ENCODE measurements at regions not wholly inside any gene's neighbourhood (a gene's known extent, or its start where the extent isn't known, plus 50 kb on each side); places are given as distances from the start of the nearest gene placed in this dataset.

- no TSS peak for BruUV-seq (replicated peaks)
These were observed 66.7 kb downstream of the MIS18A start for GRCh38 chr21:32212116-32212515.

GRCh38 chr21:32211306-32211705, 67.5 kb downstream of the MIS18A start:
- no peaks in the 10 kb centered on the region for H3K36me3 ChIP-seq (ENCODE audit: control insufficient read depth, insufficient read depth, low read length)
- no peaks in the 10 kb centered on the region for H3K36me3 Mint-ChIP-seq (ENCODE audit: insufficient read depth, unreplicated experiment)
- peaks cover 12% of the 10 kb centered on the region for H3K27me3 Mint-ChIP-seq (ENCODE audit: insufficient read depth, unreplicated experiment)
- H3K4me1 Mint-ChIP-seq (ENCODE audit: low read depth, unreplicated experiment) = no peaks in the 10 kb centered on the region
- no peaks in the 10 kb centered on the region for H3K9me3 Mint-ChIP-seq (ENCODE audit: unreplicated experiment)
- ChIA-PET POLR2A (no interaction called here), CTCF (no interaction called here)
- no TSS peak for BruUV-seq (replicated peaks)
- no peak overlapping the region for H3K4me3 Mint-ChIP-seq (ENCODE audit: unreplicated experiment)
- H3K4me3 ChIP-seq (ENCODE audit: low read depth, low read length) = no peak overlapping the region
- intact Hi-C loops (cut with micrococcal nuclease; ENCODE audit: unreplicated experiment) = no loop called here
- H3K27me3 ChIP-seq (replicated peaks; ENCODE audit: control insufficient read depth, insufficient read depth, low read length) = no peaks in the 10 kb centered on the region
- no peaks in the 10 kb centered on the region for H3K4me1 ChIP-seq
- no peak for TF ChIP-seq CTCF (IDR thresholded peaks at IDR 0.05; ENCODE audit: insufficient read depth in 1 of 2, low read depth in 1 of 2, low read length in 1 of 2, severe bottlenecking in 1 of 2, unreplicated experiment in 1 of 2)
- 0 out of 2 replicates have a peak, but pooled peaks cover 6% of the 10 kb centered on the region for H3K9me3 ChIP-seq
- H3K27ac Mint-ChIP-seq (ENCODE audit: unreplicated experiment) = no peak overlapping the region
- no peak for DNase-seq

More at GRCh38 chr21:32212116-32212515, 66.7 kb downstream of the MIS18A start:
- H3K27me3 Mint-ChIP-seq (ENCODE audit: insufficient read depth, unreplicated experiment) = peaks cover 10% of the 10 kb centered on the region
- Histone ChIP-seq H3K36me3 (ENCODE audit: control insufficient read depth, insufficient read depth, low read length) (no peaks in the 10 kb centered on the region), H3K4me3 (ENCODE audit: low read depth, low read length) (no peak overlapping the region), H3K27me3 (replicated peaks; ENCODE audit: control insufficient read depth, insufficient read depth, low read length) (no peaks in the 10 kb centered on the region), H3K9me3 (0 out of 2 replicates have a peak, but pooled peaks cover 6% of the 10 kb centered on the region), H3K4me1 (no peaks in the 10 kb centered on the region)
- intact Hi-C loops (cut with micrococcal nuclease; ENCODE audit: unreplicated experiment) = no loop called here
- no peak for DNase-seq
- no peaks in the 10 kb centered on the region for H3K9me3 Mint-ChIP-seq (ENCODE audit: unreplicated experiment)
- TF ChIP-seq CTCF (IDR thresholded peaks at IDR 0.05; ENCODE audit: insufficient read depth in 1 of 2, low read depth in 1 of 2, low read length in 1 of 2, severe bottlenecking in 1 of 2, unreplicated experiment in 1 of 2) = no peak
- no peaks in the 10 kb centered on the region for H3K4me1 Mint-ChIP-seq (ENCODE audit: low read depth, unreplicated experiment)
- H3K36me3 Mint-ChIP-seq (ENCODE audit: insufficient read depth, unreplicated experiment) = no peaks in the 10 kb centered on the region
- ChIA-PET CTCF (no interaction called here), POLR2A (no interaction called here)
- H3K27ac Mint-ChIP-seq (ENCODE audit: unreplicated experiment) = no peak overlapping the region
- H3K4me3 Mint-ChIP-seq (ENCODE audit: unreplicated experiment) = no peak overlapping the region

- BruUV-seq (replicated peaks) = no TSS peak
- Mint-ChIP-seq H3K36me3 (ENCODE audit: insufficient read depth, unreplicated experiment) (no peaks in the 10 kb centered on the region), H3K4me3 (ENCODE audit: unreplicated experiment) (no peak overlapping the region), H3K4me1 (ENCODE audit: low read depth, unreplicated experiment) (no peaks in the 10 kb centered on the region), H3K9me3 (ENCODE audit: unreplicated experiment) (no peaks in the 10 kb centered on the region), H3K27ac (ENCODE audit: unreplicated experiment) (no peak overlapping the region), H3K27me3 (ENCODE audit: insufficient read depth, unreplicated experiment) (peaks cover 12% of the 10 kb centered on the region)
- Histone ChIP-seq H3K27me3 (replicated peaks; ENCODE audit: control insufficient read depth, insufficient read depth, low read length) (no peaks in the 10 kb centered on the region), H3K4me1 (no peaks in the 10 kb centered on the region), H3K4me3 (ENCODE audit: low read depth, low read length) (no peak overlapping the region), H3K9me3 (0 out of 2 replicates have a peak, but pooled peaks cover 6% of the 10 kb centered on the region), H3K36me3 (ENCODE audit: control insufficient read depth, insufficient read depth, low read length) (no peaks in the 10 kb centered on the region)
- POLR2A ChIA-PET = no interaction called here
- CTCF ChIA-PET = no interaction called here
- intact Hi-C loops (cut with micrococcal nuclease; ENCODE audit: unreplicated experiment) = no loop called here
- no peak for DNase-seq
- TF ChIP-seq CTCF (IDR thresholded peaks at IDR 0.05; ENCODE audit: insufficient read depth in 1 of 2, low read depth in 1 of 2, low read length in 1 of 2, severe bottlenecking in 1 of 2, unreplicated experiment in 1 of 2) = no peak
These were observed 69.3 kb downstream of the MIS18A start for GRCh38 chr21:32209580-32209979.
